H9 (cell line): ENCODE measurements at regions not wholly inside any gene's neighbourhood (a gene's known extent, or its start where the extent isn't known, plus 50 kb on each side); places are given as distances from the start of the nearest gene placed in this dataset.

Experiments
- DNase-seq: peaks from one replicate; pipeline ENCODE4 v3.0.0-alpha.2; 2017
- H2AFZ ChIP-seq: one replicate; pipeline ENCODE4 v1.6.1; 2013; ENCODE audit warnings: mild to moderate bottlenecking, low read length, control low read depth, moderate library complexity
- H2AK5ac ChIP-seq: 2 replicates; pipeline ENCODE4 v1.6.1; 2013; ENCODE audit warnings: low read length, control low read depth, mixed read lengths; ENCODE audit not compliant: insufficient read length
- H2BK120ac ChIP-seq: one replicate; pipeline ENCODE4 v1.6.1; 2013; ENCODE audit warnings: low read depth, mild to moderate bottlenecking, low read length, control low read depth, inconsistent platforms; ENCODE audit not compliant: poor library complexity, severe bottlenecking
- H2BK12ac ChIP-seq: 2 replicates; pipeline ENCODE4 v1.6.1; 2013; ENCODE audit warnings: low read length, control low read depth, mixed read lengths, low read depth; ENCODE audit not compliant: insufficient read length
- H2BK15ac ChIP-seq: 2 replicates; pipeline ENCODE4 v1.6.1; 2013; ENCODE audit warnings: low read depth, low read length, control low read depth
- H2BK20ac ChIP-seq: one replicate; pipeline ENCODE4 v1.6.1; 2013; ENCODE audit warnings: low read depth, mild to moderate bottlenecking, low read length, control low read depth, inconsistent platforms; ENCODE audit not compliant: poor library complexity, severe bottlenecking
- H2BK5ac ChIP-seq: 2 replicates; pipeline ENCODE4 v1.6.1; 2013; ENCODE audit warnings: low read length, control low read depth, mixed read lengths; ENCODE audit not compliant: insufficient read length
- H3K14ac ChIP-seq: 2 replicates; pipeline ENCODE4 v1.6.1; 2013; ENCODE audit warnings: low read length, control low read depth; ENCODE audit not compliant: insufficient read depth
- H3K18ac ChIP-seq: 2 replicates; pipeline ENCODE4 v1.6.1; 2013; ENCODE audit warnings: low read depth, mild to moderate bottlenecking, mixed read lengths, low read length, control low read depth; ENCODE audit not compliant: insufficient read length
- H3K23ac ChIP-seq: 2 replicates; pipeline ENCODE4 v1.6.1; 2013; ENCODE audit warnings: low read length, control low read depth, mixed read lengths, low read depth; ENCODE audit not compliant: insufficient read length
- H3K23me2 ChIP-seq: 2 replicates; pipeline ENCODE4 v1.6.1; 2013; ENCODE audit warnings: low read depth, mild to moderate bottlenecking, mixed read lengths, low read length, control low read depth; ENCODE audit not compliant: insufficient read length, poor library complexity, severe bottlenecking
- H3K27ac ChIP-seq: 2 replicates; pipeline ENCODE4 v1.5.1; 2013; ENCODE audit warnings: low read length, control low read depth, mixed read lengths, low read depth; ENCODE audit not compliant: insufficient read length
- H3K27me3 ChIP-seq: 2 replicates; pipeline ENCODE4 v1.6.1; 2013; ENCODE audit warnings: low read length, control low read depth, inconsistent platforms; ENCODE audit not compliant: insufficient read depth
- H3K4ac ChIP-seq: 2 replicates; pipeline ENCODE4 v1.6.1; 2013; ENCODE audit warnings: low read depth, mild to moderate bottlenecking, control low read depth, inconsistent platforms, low read length, moderate library complexity
- H3K4me1 ChIP-seq: 2 replicates; pipeline ENCODE4 v1.6.1; 2013; ENCODE audit warnings: low read length, control low read depth, inconsistent platforms; ENCODE audit not compliant: insufficient read depth
- H3K4me2 ChIP-seq: 2 replicates; pipeline ENCODE4 v1.6.1; 2013; ENCODE audit warnings: low read length, control low read depth, mixed read lengths; ENCODE audit not compliant: insufficient read length, insufficient read depth
- H3K56ac ChIP-seq: 2 replicates; pipeline ENCODE4 v1.6.1; 2013; ENCODE audit warnings: low read depth, mild to moderate bottlenecking, mixed read lengths, low read length, control low read depth; ENCODE audit not compliant: insufficient read length
- H3K79me1 ChIP-seq: 2 replicates; pipeline ENCODE4 v1.6.1; 2013; ENCODE audit warnings: low read depth, mild to moderate bottlenecking, moderate library complexity, low read length, control low read depth, inconsistent platforms; ENCODE audit not compliant: insufficient read depth, poor library complexity, severe bottlenecking
- H3K79me2 ChIP-seq: 2 replicates; pipeline ENCODE4 v1.6.1; 2013; ENCODE audit warnings: low read length, control low read depth, inconsistent platforms; ENCODE audit not compliant: insufficient read depth
- H3K9ac ChIP-seq: 2 replicates; pipeline ENCODE4 v1.6.1; 2013; ENCODE audit warnings: low read length, control low read depth, mixed read lengths; ENCODE audit not compliant: insufficient read length; ENCODE audit errors: extremely low read depth
- H3K9me3 ChIP-seq: one replicate; pipeline ENCODE4 v1.6.1; 2013; ENCODE audit warnings: low read depth, low read length, inconsistent platforms; ENCODE audit not compliant: control insufficient read depth
- H3T11ph ChIP-seq: one replicate; pipeline ENCODE4 v1.6.1; 2013; ENCODE audit warnings: mild to moderate bottlenecking, low read length, control low read depth, inconsistent platforms
- H4K20me1 ChIP-seq: one replicate; pipeline ENCODE4 v1.6.1; 2013; ENCODE audit not compliant: control insufficient read depth, insufficient read length, insufficient read depth
- H4K5ac ChIP-seq: 2 replicates; pipeline ENCODE4 v1.6.1; 2013; ENCODE audit warnings: low read depth, mild to moderate bottlenecking, mixed read lengths, low read length, control low read depth; ENCODE audit not compliant: insufficient read length
- H4K8ac ChIP-seq: replicated peaks from 2 replicates; pipeline ENCODE4 v1.6.1; 2013; ENCODE audit warnings: low read length, control low read depth, mixed read lengths, low read depth; ENCODE audit not compliant: insufficient read length
- H4K91ac ChIP-seq: 2 replicates; pipeline ENCODE4 v1.6.1; 2013; ENCODE audit warnings: low read depth, mild to moderate bottlenecking, moderate library complexity, mixed read lengths, low read length, control low read depth; ENCODE audit not compliant: insufficient read length
- H3K27ac Mint-ChIP-seq, 3 experiments: 2 replicates in 2 of 3; 3 replicates in 1 of 3; pipeline ENCODE4 v1.8.0; 2020 to 2021; ENCODE audit warnings: mixed read lengths in 3 of 3, mild to moderate bottlenecking in 1 of 3, moderate library complexity in 1 of 3
- H3K27me3 Mint-ChIP-seq: 2 replicates; pipeline ENCODE4 v1.8.0; 2021; ENCODE audit warnings: low read depth, mild to moderate bottlenecking, moderate library complexity, mixed read lengths
- H3K36me3 Mint-ChIP-seq, 3 experiments: 2 replicates in 2 of 3; 3 replicates in 1 of 3; pipeline ENCODE4 v1.8.0; 2020 to 2021; ENCODE audit warnings: low read depth in 3 of 3, mixed read lengths in 3 of 3; ENCODE audit not compliant: insufficient read depth in 1 of 3
- H3K4me1 Mint-ChIP-seq, 2 experiments: 2 replicates each; pipeline ENCODE4 v1.8.0; 2020; ENCODE audit warnings: mixed read lengths in 2 of 2
- H3K4me3 Mint-ChIP-seq, 2 experiments: 2 replicates in 1 of 2; 3 replicates in 1 of 2; pipeline ENCODE4 v1.8.0; 2020 to 2021; ENCODE audit warnings: mild to moderate bottlenecking in 2 of 2, mixed read lengths in 2 of 2, moderate library complexity in 1 of 2
- H3K9me3 Mint-ChIP-seq, 2 experiments: 2 replicates in 1 of 2; 3 replicates in 1 of 2; pipeline ENCODE4 v1.8.0; 2020; ENCODE audit warnings: mild to moderate bottlenecking in 2 of 2, mixed read lengths in 2 of 2, moderate library complexity in 1 of 2
- WGBS: extraction: QIAGEN DNeasy Blood & Tissue Kit; methylation state at CpG from one replicate; pipeline ENCODE4 v1.1.7; 2013; ENCODE audit warnings: missing lambda C conversion rate, low lambda C conversion rate, mixed read lengths; ENCODE audit not compliant: insufficient read length; ENCODE audit errors: extremely low coverage; 5-methylcytosine and 5-hydroxymethylcytosine counted together
- TF ChIP-seq, protein P1 (sequence below): fragments of 200-600 bp; sonication (generic); conservative IDR thresholded peaks from 3 replicates; pipeline ENCODE4 v1.8.0; 2021; ENCODE audit warnings: antibody characterized with exemption, mild to moderate bottlenecking

DNA sequence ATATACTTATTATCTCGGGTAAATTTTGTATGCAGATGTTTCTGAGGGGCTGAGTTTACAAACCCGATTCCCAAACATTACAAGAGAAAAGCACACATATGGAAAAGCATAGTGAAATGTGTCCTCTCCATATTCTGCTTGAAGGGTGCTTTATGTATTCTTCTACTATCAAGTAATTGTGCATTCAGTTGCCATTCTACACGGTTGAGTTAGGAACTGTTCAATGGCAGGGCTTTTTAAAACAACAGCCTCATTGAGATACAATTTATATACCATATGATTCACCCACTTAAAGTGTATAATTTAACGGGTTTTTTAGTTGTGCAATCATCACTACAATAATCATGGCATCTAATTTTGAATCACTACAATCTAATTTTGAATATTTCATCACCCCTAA is 138.4 kb upstream of the DLGAP1 start:
- Histone ChIP-seq H3K79me2 (no peaks in the 10 kb centered on the region), H3K4me2 (no peak overlapping the region), H3K56ac (no peak overlapping the region), H2BK120ac (no peak overlapping the region), H2BK15ac (no peak overlapping the region), H2AK5ac (no peak overlapping the region), H3K9me3 (no peaks in the 10 kb centered on the region), H3K4me1 (no peaks in the 10 kb centered on the region), H2BK20ac (no peak overlapping the region), H3K9ac (no peak overlapping the region), H3K23ac (no peak overlapping the region), H3K14ac (no peak overlapping the region), H4K91ac (no peak overlapping the region), H3K4ac (no peak overlapping the region), H2AFZ (no peak overlapping the region), H3K27ac (no peak overlapping the region), H4K5ac (no peak overlapping the region), H3K27me3 (no peaks in the 10 kb centered on the region), H2BK5ac (no peak overlapping the region), H4K8ac (no peak overlapping the region), H3K79me1 (no peaks in the 10 kb centered on the region), H2BK12ac (no peak overlapping the region), H3T11ph (no peak overlapping the region), H3K23me2 (no peaks in the 10 kb centered on the region), H3K18ac (no peak overlapping the region), H4K20me1 (no peaks in the 10 kb centered on the region)
- DNase-seq: no peak
- Mint-ChIP-seq H3K9me3 (no peaks in the 10 kb centered on the region), H3K4me3 (no peak overlapping the region), H3K36me3 (no peaks in the 10 kb centered on the region), H3K27ac (no peak overlapping the region), H3K4me1 (peaks cover 3 to 6% of the 10 kb centered on the region in 2 experiments; a peak in 2 of 4 replicates), H3K27me3 (no peaks in the 10 kb centered on the region)
- WGBS: no CpG with 5 or more reads among the region's 4 CpGs
- TF ChIP-seq, protein P1, sequence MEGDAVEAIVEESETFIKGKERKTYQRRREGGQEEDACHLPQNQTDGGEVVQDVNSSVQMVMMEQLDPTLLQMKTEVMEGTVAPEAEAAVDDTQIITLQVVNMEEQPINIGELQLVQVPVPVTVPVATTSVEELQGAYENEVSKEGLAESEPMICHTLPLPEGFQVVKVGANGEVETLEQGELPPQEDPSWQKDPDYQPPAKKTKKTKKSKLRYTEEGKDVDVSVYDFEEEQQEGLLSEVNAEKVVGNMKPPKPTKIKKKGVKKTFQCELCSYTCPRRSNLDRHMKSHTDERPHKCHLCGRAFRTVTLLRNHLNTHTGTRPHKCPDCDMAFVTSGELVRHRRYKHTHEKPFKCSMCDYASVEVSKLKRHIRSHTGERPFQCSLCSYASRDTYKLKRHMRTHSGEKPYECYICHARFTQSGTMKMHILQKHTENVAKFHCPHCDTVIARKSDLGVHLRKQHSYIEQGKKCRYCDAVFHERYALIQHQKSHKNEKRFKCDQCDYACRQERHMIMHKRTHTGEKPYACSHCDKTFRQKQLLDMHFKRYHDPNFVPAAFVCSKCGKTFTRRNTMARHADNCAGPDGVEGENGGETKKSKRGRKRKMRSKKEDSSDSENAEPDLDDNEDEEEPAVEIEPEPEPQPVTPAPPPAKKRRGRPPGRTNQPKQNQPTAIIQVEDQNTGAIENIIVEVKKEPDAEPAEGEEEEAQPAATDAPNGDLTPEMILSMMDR: no peak
